ENCODE measurements at regions not wholly inside any gene's neighbourhood (a gene's known extent, or its start where the extent isn't known, plus 50 kb on each side); places are given as distances from the start of the nearest gene placed in this dataset.

- no peak for DNase-seq
Observed at GRCh38 chr5:117095346-117096332, 521.0 kb upstream of the SEMA6A start.

DNA sequence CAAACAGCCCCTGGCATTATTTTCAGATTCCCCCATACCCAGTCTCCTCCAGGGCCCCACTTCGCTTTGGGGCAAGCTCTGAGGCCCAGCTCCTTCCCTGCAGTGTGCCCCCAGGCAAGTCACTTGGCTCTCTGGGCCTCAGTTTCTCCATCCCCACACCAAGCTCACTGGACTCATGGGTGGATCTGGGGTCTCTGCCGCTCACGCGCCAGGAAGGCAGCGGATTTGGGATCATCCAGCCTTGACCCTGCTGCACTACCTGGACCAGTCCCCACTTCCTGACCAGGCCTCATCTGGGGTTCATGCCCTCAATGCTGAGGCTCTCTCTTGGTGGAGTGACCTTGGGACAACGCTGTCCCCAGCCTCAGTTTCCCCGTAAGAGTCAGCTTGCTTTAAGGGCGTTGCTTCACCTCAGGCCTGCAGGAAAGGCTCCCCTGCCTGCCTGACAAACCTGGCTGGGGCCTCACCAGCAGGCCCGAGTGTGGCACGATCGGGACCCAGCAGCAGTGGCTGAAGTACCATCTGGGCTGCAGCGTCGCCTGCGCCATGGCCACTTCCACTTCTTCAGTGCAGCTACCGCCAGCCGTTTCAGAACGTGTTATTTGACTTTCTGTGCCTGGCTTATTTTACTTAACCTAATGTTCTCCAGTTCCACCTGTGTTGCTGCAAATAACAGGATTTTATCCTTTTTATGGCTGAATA, 519.6 kb upstream of the SEMA6A start:
- DNase-seq = no peak

- no peak for DNase-seq
Observed at GRCh38 chr5:117093653-117094052, 519.0 kb upstream of the SEMA6A start.

DNA sequence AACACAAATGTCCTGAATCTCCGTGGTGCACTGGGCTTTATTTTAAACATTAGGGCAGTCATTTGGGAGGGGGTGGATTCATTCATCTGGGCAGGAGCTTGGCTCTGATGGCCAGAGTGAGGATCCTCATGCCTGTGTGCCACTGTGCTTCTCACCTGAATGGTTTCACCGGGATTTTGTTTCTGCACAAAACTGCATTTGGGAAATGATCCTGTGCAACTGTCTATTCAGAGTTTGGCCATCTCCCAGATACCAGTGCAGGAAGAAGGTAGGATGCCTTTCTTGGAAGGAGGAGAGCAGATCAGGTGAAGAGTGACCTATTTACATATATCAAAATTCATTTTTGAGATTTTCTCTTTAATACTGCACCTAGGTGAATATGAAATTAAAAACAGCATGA, 514.4 kb upstream of the SEMA6A start:
- no peak for DNase-seq

DNA sequence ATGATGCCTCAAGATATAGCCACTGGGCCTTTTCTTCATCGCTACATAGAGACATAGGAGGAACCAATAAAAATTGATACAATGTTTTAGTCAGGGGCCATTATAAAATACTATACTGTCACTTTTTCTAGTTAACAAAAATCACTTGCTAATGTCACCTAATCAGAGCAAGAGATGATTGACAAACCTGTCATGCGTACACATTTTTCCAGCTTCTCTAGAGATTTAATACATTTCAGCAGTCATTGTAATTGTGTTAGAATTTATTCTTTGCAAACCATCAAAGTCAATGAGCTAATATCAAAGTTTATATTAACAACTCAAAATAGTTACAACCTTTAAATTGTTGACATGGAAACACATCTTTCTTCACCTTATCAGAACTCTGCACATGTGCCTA, 513.6 kb upstream of the SEMA6A start:
- DNase-seq = no peak

DNA sequence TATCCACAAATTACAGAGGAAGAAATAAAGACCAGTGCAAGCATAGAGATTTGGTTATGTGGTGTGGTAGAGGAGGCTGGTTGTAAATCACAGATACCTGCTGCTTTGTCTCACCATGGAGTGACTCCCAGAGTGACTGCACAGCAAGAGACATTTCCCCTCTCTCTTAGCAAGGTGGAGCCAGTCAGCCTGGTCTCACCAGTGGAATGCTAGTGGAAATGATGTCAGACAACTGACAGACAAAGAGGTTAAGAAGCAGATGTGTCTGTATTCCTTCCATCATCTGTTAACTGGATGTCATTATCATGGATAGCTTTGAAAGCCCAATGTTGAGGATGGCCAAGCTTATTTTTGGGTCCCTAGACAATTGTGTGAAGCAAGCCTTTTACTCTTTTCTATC, 509.4 kb upstream of the SEMA6A start:
- DNase-seq = no peak

DNA sequence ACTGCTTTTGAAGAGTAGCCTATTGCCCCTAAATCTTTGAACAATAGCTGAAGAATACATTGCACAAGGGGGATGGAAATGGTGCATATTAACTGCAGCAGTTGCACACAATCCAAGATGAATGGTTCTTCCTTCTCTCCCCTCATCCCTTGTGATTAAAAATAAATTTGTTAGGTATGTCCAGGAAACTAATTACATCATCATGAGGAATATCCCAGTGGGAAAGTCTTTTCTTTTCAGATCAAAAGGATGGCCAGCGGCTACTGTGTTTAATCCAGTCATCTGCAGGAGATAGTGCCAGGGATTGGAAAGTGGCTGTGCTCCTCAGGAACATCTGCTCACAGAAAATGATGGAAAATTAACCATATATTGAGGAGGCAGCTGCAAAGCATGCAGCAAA, 508.4 kb upstream of the SEMA6A start:
- no peak for DNase-seq

DNA sequence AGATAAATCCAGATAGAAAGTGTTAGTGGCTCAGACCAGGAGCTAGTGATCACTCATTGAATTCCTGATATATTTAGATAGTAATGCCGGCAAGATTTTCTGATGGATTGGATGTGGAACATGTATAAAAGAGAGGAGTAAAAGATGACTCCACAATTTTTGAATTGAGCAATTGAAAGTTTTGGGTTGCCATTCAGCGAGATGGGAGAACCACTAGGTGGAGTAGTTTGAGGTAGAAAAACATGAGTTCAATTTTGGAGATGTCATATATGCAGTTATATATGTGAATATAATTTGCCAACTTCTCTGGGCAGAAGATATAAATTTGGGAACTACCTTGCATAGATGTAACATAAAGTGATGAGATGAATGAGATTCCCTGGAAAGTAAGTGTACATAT, 502.5 kb upstream of the SEMA6A start:
- no peak for DNase-seq

DNA sequence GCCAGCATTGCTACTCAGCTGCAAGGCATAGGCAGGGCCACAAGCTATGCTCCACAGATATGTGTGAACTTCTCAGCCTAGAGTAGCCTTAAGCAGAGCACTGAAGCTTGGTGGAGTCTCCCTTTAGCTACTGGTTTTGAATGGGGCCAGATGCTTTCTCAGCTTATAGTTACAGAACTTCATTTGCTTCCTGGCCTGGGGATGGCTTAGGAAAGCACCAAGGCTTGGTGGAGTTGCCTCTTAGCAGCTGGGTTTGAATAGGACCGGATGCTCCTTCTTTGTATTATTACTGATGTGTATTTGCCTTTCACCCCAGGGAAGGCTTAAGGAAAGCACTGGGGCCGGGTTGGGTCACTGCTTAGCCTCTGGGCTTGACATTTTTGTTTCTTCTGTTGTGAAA, 497.8 kb upstream of the SEMA6A start:
- no peak for DNase-seq

- DNase-seq = no peak
Observed at GRCh38 chr5:117065800-117066199, 491.2 kb upstream of the SEMA6A start.

DNA sequence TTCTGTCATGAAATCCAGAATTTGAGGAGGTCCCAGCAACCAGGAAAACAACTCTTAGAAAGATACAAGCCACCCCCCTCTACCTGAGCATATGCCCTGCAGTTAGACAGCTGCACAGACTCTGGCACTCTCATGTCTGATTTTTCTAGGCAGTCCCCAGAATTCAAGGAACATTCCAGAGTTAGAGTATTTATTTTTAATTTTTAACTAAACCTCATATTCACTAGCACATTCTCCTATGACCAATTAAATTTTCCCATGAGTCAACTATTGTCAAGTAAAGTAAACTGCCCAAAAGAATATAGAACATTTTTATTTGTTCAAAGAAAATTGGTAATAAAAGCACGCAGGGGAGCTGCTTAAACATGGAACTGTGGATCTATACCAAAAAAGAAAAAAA, 490.5 kb upstream of the SEMA6A start:
- DNase-seq = no peak

DNA sequence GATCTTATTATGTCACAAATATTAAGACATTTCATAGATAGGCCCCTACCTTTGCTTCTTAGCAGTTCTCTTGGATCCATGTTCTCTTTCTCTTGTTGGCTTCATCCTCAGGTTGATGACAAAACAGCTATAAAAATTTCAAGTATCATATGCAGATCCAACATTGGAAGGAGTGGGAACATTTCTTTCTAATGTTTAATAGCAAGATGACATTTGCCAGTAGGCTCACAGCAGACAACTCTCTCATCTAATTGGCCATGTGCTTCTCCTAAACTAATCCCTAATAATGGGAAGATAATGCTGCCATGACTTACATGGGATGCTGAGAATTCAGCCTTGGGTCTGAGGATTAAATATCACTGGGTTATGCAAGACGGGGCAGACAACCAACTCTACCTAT, 485.5 kb upstream of the SEMA6A start:
- no peak for DNase-seq

DNA sequence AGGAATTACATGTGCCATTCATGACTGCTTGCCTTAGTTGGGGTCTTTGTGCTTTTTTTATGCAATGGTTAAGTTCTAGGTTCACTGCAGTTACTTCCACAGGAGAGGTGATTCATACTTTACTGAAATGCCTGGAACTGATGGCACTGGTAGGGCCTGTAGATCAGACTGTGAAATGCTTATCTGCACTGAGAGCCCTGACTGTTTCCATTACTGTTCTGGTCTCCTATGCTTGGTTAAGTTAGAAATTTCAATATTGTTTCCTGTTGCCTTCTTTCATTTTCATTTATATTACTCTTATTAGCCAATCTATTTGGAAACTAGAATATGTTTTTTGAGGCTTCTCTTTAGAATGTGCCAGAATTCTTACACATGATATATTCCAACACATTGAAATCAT, 484.1 kb upstream of the SEMA6A start:
- DNase-seq = no peak

- DNase-seq = no peak
Observed at GRCh38 chr5:117055517-117055916, 480.9 kb upstream of the SEMA6A start.

DNA sequence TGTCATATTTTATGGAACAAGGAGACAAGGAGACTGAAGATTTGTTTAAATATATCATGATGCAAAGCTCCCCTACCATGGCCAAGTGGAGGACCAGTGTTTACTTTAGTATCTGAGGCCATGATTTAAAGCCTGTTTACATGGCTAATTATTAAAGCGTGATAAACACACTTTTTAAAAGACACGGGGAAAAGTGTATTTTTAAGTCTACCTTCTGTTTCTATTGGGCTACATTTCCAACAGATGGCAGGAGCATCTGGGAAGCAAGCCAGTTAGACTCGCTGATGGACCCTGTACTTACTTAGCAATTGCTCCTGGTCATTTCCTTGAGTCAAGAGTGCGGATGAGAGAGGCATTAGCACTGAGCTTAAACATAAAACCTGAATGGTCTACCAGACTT, 480.3 kb upstream of the SEMA6A start:
- no peak for DNase-seq

DNA sequence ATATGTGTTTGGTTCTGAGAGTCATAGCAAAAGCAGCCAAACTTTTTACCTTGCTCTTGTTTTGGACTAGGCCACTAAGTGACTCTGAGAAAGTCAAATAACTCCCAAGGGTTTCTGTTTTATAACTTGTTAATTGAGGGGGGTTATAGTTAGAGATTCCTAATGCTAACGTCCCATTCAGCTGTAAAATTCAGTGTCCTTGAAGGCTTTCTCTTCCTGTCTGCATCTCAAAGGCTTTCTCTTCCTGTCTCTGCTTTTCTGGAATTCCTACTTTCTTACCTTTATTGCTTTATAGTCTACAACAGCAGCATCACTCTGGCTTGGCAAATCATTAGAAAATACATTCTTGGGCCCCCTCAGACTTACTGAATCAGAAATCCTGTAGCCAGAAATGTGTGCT, 479.5 kb upstream of the SEMA6A start:
- DNase-seq = no peak

DNA sequence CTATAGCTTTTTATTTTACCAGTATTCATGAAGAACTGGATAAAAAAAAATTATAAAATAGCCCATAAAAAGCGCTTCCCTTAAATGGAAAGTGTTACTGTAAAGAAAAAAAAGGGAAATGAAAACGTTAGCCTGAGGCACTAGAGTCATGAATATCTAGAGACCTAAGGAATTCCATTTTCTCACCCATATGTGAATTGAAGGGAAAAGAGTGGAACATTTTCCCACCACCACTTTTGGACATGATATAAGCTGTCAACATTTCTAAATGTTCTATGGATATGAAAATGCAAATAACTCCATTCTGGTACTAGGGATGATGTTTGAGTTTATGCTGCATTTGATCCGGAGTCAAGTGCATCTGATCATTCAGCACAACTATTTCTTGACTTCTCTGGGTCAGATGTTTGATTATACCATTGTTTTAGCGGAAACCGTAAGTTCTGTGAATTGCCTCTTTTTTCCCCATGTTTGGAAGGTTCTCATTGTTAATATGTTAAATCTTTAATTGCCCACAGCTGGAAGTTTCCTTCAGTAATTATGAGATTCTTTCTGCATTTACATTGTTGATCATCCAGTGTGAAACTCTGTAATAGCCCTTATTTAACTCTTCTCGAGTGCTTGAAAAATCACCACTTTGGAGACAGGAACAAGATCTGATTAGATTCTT, 467.4 kb upstream of the SEMA6A start:
- no peak for DNase-seq

- DNase-seq = no peak
Observed at GRCh38 chr5:117039035-117039434, 464.4 kb upstream of the SEMA6A start.

DNA sequence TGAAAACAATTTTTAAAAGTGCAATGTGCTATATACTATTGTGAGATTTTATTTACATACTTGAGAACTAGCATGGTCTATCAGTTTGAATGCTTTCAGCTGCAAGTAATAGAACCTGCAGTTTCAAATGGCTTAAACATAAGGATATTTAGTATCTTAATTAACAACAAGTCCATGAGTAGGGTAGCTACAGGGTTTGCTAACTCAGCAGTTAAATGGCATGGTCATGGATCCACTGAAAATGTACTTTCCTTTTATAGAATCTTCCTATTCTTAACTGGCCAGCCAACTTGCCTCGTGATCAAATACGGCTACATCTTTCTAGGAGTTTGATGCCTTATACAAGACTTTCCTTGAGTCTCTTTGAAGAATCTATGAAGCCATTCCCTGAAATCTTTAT, 452.8 kb upstream of the SEMA6A start:
- DNase-seq = no peak

DNA sequence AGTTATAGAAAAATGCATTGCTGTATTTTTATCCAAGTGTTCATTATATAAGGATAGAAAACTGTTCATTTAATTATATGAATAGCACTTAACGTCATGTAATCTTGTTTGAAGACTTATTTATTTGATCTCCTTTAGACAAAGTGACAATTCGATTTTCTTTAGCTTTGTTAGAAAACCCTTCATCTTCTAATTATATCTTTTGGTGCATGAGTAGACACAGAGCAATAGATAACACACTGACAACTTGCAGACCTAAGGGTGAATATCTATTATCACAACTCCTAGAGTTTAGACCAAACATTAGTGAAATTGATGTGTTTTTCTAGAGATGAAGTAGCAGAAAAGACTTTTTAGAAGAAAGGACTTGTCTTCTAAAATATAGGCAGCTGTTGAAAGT, 446.4 kb upstream of the SEMA6A start:
- DNase-seq = no peak

DNA sequence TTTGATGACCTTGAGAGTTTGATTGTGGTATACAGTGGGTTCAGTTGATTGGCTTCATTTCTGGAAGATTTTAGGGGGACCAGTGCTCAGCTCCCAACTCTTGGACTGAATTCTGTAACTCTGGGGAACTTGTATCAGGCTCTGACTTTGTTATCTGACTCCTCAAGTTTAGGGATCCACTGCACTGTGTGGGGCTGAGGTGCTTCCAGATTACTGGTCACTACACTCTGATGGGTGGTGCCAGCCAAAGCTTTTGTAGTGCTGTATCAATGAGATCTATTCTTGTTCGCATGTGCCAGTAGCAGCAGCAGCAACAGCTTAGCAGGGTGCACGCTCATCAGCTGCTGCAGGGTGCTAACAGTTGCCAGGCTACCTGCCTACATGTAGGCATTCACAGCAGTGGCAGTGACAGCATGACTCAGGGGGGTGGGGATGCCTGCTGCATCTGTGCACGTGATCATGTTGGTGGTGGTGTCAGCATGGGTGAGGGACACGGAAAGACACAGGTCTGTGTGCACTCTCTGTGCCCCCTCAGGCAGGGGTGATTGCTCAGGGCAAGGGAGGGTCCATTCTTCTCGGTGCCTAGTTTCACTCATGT, 438.8 kb upstream of the SEMA6A start:
- no peak for DNase-seq

DNA sequence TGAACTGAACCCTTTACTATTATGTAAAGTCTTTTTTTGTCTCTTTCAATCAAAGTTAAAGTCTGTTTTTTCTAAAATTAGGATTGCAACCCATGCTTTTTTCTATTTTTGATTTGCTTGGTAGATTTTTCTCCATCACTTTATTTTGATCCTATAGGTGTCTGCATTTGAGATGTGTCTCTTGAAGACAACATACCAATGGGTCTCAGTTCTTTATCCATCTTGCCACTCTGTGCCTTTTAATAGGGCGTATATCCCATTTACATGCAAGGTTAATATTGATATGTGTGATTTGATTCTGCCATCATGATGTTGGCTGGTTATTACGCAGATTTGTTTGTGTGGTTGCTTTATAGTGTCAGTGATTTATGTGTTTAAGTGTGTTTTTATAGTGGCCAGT, 436.0 kb upstream of the SEMA6A start:
- DNase-seq = no peak

GRCh38 chr5:116998024-116998423, 423.4 kb upstream of the SEMA6A start:
- no peak for DNase-seq
